HFF-Myc (cell line): ENCODE measurements at regions not wholly inside any gene's neighbourhood (a gene's known extent, or its start where the extent isn't known, plus 50 kb on each side); places are given as distances from the start of the nearest gene placed in this dataset.

ENCODE experiments used
- DNase-seq: peaks from one replicate; pipeline ENCODE4 v3.0.0-alpha.2; 2011; ENCODE audit warnings: low read depth; ENCODE audit errors: extremely low read depth
- H3K4me3 ChIP-seq: replicated peaks from 2 replicates; pipeline ENCODE4 v1.5.1; 2011; ENCODE audit warnings: low read depth, mild to moderate bottlenecking, control low read depth, low read length
- CTCF ChIP-seq: IDR thresholded peaks from 2 replicates; pipeline ENCODE4 v1.5.1; 2012; ENCODE audit warnings: mild to moderate bottlenecking, low read depth, low read length, control low read depth; ENCODE audit errors: missing control alignments

GRCh38 chr11:97862021-97862420 is 1158.7 kb upstream of the CNTN5 start:
- no peak for TF ChIP-seq CTCF
- no peak for DNase-seq
- H3K4me3 ChIP-seq = no peak overlapping the region

GRCh38 chr11:97865424-97866012 is 1155.2 kb upstream of the CNTN5 start:
- no peak for DNase-seq
- TF ChIP-seq CTCF = no peak
- no peak overlapping the region for H3K4me3 ChIP-seq

- no peak overlapping the region for H3K4me3 ChIP-seq
- DNase-seq = no peak
- TF ChIP-seq CTCF = no peak
These were observed 1148.9 kb upstream of the CNTN5 start for GRCh38 chr11:97871816-97872215.

- TF ChIP-seq CTCF = no peak
- H3K4me3 ChIP-seq = no peak overlapping the region
- DNase-seq = no peak
These were observed 1140.5 kb upstream of the CNTN5 start for GRCh38 chr11:97880209-97880608.

GRCh38 chr11:97883086-97883485 is 1137.7 kb upstream of the CNTN5 start:
- DNase-seq = no peak
- TF ChIP-seq CTCF = no peak
- H3K4me3 ChIP-seq = no peak overlapping the region

- TF ChIP-seq CTCF = no peak
- DNase-seq = no peak
These were observed 1132.1 kb upstream of the CNTN5 start for GRCh38 chr11:97888641-97889040.

GRCh38 chr11:97890466-97890865 is 1130.3 kb upstream of the CNTN5 start:
- no peak for TF ChIP-seq CTCF
- no peak overlapping the region for H3K4me3 ChIP-seq
- DNase-seq = no peak

More at GRCh38 chr11:97888641-97889040, 1132.1 kb upstream of the CNTN5 start:
- no peak overlapping the region for H3K4me3 ChIP-seq
